ENCODE measurements at regions not wholly inside any gene's neighbourhood (a gene's known extent, or its start where the extent isn't known, plus 50 kb on each side); places are given as distances from the start of the nearest gene placed in this dataset.
"Not testable (repeated sequence)": the region's sequence is repeated elsewhere in the genome, so short reads cannot be mapped to it uniquely, and the experiment has no call there.

GRCh38 chr5:130337179-130337888, 433.1 kb downstream of the CHSY3 start:
- no peak overlapping the region for H3K27ac Mint-ChIP-seq
- DNase-seq, result no peak
- peaks cover 0 to 3% (median 0%) of the 10 kb centered on the region in 3 donors for H3K27me3 Mint-ChIP-seq (ENCODE audit: low read depth in 3 of 3)
- H3K4me3 Mint-ChIP-seq, result no peak overlapping the region
- no peaks in the 10 kb centered on the region for H3K4me1 Mint-ChIP-seq
- peaks cover 0 to 6% (median 0%) of the 10 kb centered on the region in 6 donors for H3K9me3 Mint-ChIP-seq
- no peaks in the 10 kb centered on the region for H3K36me3 Mint-ChIP-seq

DNA sequence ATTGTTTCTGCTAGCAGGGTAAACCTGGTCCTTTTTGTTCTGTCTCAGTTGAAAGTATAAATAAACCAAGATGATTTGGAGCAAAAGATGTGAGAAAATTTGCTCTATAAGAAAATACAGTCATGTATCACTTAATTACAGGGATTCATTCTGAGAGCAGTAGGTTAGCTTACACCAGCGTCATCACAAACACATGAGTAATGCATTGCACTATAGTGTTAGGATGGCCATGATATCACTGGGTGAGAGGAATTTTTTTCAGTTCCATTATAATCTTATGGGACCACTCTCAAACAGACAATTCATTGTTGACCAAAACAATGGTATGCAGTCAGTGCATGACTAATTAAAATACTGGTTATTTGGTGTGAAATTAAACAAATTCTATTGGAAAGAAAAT, 430.9 kb downstream of the CHSY3 start:
- Mint-ChIP-seq H3K4me1 (no peaks in the 10 kb centered on the region), H3K9me3 (peaks cover 0 to 15% (median 2%) of the 10 kb centered on the region in 6 donors), H3K4me3 (no peak overlapping the region), H3K27ac (no peak overlapping the region), H3K27me3 (ENCODE audit: low read depth in 3 of 3) (peaks cover 0 to 3% (median 0%) of the 10 kb centered on the region in 3 donors), H3K36me3 (no peaks in the 10 kb centered on the region)
- DNase-seq, result no peak

DNA sequence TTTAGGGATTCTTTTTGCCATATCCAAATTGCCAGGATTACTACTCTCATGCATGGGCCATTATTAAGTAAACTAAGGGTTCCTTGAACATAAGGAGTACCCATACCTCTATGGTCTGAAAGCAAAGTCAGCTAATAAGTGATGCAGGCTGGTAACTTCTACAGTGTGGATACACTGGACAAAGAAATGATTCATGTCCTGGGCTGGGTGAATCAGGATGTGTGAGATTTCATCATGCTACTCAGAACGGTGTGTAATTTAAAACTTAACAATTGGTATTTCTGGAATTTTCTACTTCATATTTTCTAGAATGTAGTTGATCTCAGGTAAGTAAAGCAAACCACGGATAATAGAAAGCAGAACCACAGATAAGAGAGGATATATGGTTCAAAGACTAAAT, 428.8 kb downstream of the CHSY3 start:
- H3K36me3 Mint-ChIP-seq, result no peaks in the 10 kb centered on the region
- no peaks in the 10 kb centered on the region for H3K4me1 Mint-ChIP-seq
- no peak overlapping the region for H3K4me3 Mint-ChIP-seq
- DNase-seq, result no peak
- peaks cover 0 to 3% (median 0%) of the 10 kb centered on the region in 3 donors for H3K27me3 Mint-ChIP-seq (ENCODE audit: low read depth in 3 of 3)
- no peak overlapping the region for H3K27ac Mint-ChIP-seq
- peaks cover 1 to 15% (median 5%) of the 10 kb centered on the region in 6 donors for H3K9me3 Mint-ChIP-seq

GRCh38 chr5:130331332-130331731, 427.1 kb downstream of the CHSY3 start:
- DNase-seq, result no peak
- Mint-ChIP-seq H3K4me3 (no peak overlapping the region), H3K9me3 (peaks cover 1 to 26% (median 6%) of the 10 kb centered on the region in 6 donors), H3K27ac (no peak overlapping the region), H3K27me3 (ENCODE audit: low read depth in 3 of 3) (peaks cover 0 to 3% (median 0%) of the 10 kb centered on the region in 3 donors), H3K4me1 (no peaks in the 10 kb centered on the region), H3K36me3 (no peaks in the 10 kb centered on the region)

GRCh38 chr5:130324953-130325671, 420.8 kb downstream of the CHSY3 start:
- Mint-ChIP-seq H3K4me1 (peaks cover 2 to 17% of the 10 kb centered on the region in 2 donors), H3K36me3 (peaks cover 0 to 3% (median 0%) of the 10 kb centered on the region in 3 donors), H3K27me3 (ENCODE audit: low read depth in 3 of 3) (no peaks in the 10 kb centered on the region), H3K9me3 (peaks cover 3 to 53% (median 9%) of the 10 kb centered on the region in 6 donors), H3K27ac (no peak overlapping the region), H3K4me3 (no peak overlapping the region)
- no peak for DNase-seq

GRCh38 chr5:130323804-130324454, 419.7 kb downstream of the CHSY3 start:
- Mint-ChIP-seq H3K36me3 (peaks cover 0 to 3% (median 0%) of the 10 kb centered on the region in 3 donors), H3K9me3 (peaks cover 3 to 45% (median 9%) of the 10 kb centered on the region in 6 donors), H3K27me3 (ENCODE audit: low read depth in 3 of 3) (no peaks in the 10 kb centered on the region), H3K4me3 (no peak overlapping the region), H3K27ac (no peak overlapping the region), H3K4me1 (peaks cover 2 to 17% of the 10 kb centered on the region in 2 donors)
- DNase-seq, result no peak

GRCh38 chr5:130321931-130322330, 417.7 kb downstream of the CHSY3 start:
- no peaks in the 10 kb centered on the region for H3K27me3 Mint-ChIP-seq (ENCODE audit: low read depth in 3 of 3)
- peaks cover 2 to 17% of the 10 kb centered on the region in 2 donors for H3K4me1 Mint-ChIP-seq
- H3K36me3 Mint-ChIP-seq, result peaks cover 0 to 3% (median 0%) of the 10 kb centered on the region in 3 donors
- peaks cover 2 to 31% (median 9%) of the 10 kb centered on the region in 6 donors for H3K9me3 Mint-ChIP-seq
- DNase-seq, result no peak
- H3K27ac Mint-ChIP-seq, result no peak overlapping the region
- H3K4me3 Mint-ChIP-seq, result no peak overlapping the region

DNA sequence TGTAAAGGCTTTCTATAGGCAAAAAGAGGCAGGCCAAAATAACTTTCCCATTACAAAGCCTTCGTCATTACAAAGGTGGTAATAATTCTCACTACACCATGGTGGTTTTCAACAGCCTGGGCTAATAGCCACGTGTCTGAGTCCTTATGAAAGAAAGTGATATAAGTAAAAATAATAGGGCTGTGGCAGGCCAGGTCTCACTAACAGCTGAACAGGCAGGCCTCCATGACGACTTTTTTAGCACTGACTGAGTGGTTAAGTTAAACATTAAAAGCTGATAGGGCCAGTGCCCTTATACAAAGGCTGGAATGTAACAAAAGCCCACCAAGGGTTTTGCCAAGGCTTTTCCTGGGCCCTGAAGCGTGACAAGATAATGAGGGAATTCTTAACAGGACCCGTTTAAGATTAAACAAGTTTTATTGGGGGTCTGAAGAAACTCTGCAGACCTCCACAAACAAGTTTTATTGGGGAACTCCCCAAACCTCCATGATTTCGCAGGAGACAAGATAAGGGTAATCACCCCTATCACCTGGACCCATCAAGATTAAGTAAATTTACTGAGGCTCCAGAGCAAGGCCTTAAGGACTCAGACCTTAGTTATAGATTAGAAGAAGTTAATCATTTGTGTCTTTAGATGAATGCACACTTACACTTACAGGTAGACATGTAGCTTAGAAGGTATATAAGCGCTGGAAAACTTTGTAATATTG, 412.9 kb downstream of the CHSY3 start:
- Mint-ChIP-seq H3K4me1 (peaks cover 2 to 4% of the 10 kb centered on the region in 2 donors), H3K27ac (no peak overlapping the region), H3K4me3 (no peak overlapping the region), H3K27me3 (ENCODE audit: low read depth in 3 of 3) (peaks cover 0 to 2% (median 0%) of the 10 kb centered on the region in 3 donors), H3K36me3 (peaks cover 0 to 3% (median 0%) of the 10 kb centered on the region in 3 donors), H3K9me3 (peaks cover 5 to 21% (median 12%) of the 10 kb centered on the region in 6 donors)
- no peak for DNase-seq

GRCh38 chr5:130295235-130295634, 391.0 kb downstream of the CHSY3 start:
- peaks cover 0 to 1% (median 0%) of the 10 kb centered on the region in 3 donors for H3K27me3 Mint-ChIP-seq (ENCODE audit: low read depth in 3 of 3)
- no peaks in the 10 kb centered on the region for H3K36me3 Mint-ChIP-seq
- no peaks in the 10 kb centered on the region for H3K4me1 Mint-ChIP-seq
- DNase-seq, result no peak
- no peak overlapping the region for H3K27ac Mint-ChIP-seq
- H3K4me3 Mint-ChIP-seq, result no peak overlapping the region
- peaks cover 0 to 29% (median 4%) of the 10 kb centered on the region in 6 donors for H3K9me3 Mint-ChIP-seq

DNA sequence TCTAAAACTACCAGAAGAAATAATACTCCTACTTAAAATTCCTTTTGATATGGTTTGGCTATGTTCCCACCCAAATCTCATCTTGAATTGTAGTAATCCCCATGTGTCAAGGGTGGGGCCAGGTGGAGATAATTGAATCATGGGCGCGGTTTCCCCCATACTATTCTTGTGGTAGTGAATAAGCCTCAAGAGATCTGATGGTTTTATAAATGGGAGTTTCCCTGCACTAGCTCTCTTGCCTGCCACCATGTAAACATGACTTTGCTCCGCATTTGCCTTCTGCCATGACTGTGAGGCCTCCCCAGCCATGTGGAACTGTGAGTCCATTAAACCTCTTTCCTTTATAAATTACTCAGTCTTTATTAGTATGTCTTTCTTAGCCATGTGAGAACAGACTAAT, 390.5 kb downstream of the CHSY3 start:
- not testable (repeated sequence) for H3K27me3 Mint-ChIP-seq (ENCODE audit: low read depth in 3 of 3); H3K4me1 Mint-ChIP-seq; H3K36me3 Mint-ChIP-seq; H3K4me3 Mint-ChIP-seq; DNase-seq; H3K27ac Mint-ChIP-seq
- peaks cover 0 to 29% (median 4%) of the 10 kb centered on the region in 6 donors for H3K9me3 Mint-ChIP-seq

DNA sequence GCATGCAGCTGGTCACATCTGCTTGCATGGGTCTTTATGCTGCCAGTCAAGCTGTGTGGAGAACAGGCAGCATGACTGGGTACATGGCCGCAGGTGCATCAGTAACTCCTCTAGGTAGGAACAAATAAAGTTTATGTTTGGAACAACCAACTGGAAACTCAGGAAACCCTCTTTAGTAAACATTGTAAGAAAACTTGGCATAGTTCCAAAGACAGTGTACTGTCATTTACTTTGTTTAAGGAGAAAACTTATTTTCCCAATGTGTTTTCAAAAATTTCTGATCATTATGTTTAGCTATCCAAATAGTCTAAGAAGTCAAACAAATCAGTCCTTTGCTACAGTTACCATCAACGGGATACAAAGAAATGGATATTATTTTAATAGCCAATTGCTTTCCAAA, 386.0 kb downstream of the CHSY3 start:
- DNase-seq, result no peak
- Mint-ChIP-seq H3K9me3 (peaks cover 5 to 22% (median 7%) of the 10 kb centered on the region in 6 donors), H3K27ac (no peak overlapping the region), H3K27me3 (ENCODE audit: low read depth in 3 of 3) (peaks cover 0 to 3% (median 0%) of the 10 kb centered on the region in 3 donors), H3K36me3 (no peaks in the 10 kb centered on the region), H3K4me3 (no peak overlapping the region), H3K4me1 (no peaks in the 10 kb centered on the region)

DNA sequence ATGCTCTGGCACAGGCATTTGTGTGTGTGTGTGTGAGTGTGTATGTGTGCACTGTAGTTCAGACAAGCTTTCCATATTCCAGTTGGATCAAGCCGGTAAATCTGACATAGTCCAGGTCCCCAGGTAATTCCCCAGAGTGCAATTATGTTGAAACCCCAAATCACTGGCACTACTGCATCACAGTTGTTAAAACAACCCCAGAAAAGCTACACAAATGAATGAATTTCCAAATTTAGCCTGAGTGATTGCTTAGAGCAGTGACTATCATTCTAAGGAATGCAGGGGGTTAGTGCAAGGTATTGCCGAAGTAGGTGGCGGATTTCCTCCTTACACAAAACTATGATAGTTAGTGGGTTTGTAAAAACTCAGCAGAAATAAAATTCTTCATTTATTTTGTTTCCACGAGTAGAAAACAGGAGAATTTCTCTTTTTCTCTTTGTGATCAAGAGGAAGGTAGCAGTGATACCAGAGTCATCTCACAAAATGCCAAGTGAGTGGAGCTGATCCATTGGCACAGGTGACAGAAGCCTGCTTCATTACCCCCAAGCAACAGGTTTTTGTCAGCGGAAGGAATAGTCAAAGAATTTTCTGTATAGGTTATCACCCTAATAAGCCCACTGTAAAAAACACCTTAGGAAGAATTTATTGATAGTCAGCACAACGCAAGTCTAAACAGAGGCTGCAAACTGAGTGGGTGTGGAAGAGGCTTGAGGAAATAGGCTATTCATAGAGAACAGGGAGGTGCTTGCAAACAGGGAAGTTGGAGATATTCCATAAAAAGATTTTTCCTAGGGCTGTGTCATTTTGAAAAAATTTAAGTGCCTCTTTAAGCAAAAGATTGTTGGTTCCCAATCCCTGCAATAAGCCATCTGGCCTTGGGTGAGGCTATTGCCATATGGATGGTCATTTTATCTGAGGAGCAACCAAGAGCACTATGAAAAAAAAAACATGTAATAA, 385.1 kb downstream of the CHSY3 start:
- peaks cover 5 to 16% (median 8%) of the 10 kb centered on the region in 6 donors for H3K9me3 Mint-ChIP-seq
- no peak for DNase-seq
- no peaks in the 10 kb centered on the region for H3K36me3 Mint-ChIP-seq
- no peak overlapping the region for H3K27ac Mint-ChIP-seq
- no peaks in the 10 kb centered on the region for H3K4me1 Mint-ChIP-seq
- peaks cover 0 to 3% (median 0%) of the 10 kb centered on the region in 3 donors for H3K27me3 Mint-ChIP-seq (ENCODE audit: low read depth in 3 of 3)
- no peak overlapping the region for H3K4me3 Mint-ChIP-seq

All from immature natural killer cell (primary cell).